ENCODE measurements at regions not wholly inside any gene's neighbourhood (a gene's known extent, or its start where the extent isn't known, plus 50 kb on each side); places are given as distances from the start of the nearest gene placed in this dataset.

DNA sequence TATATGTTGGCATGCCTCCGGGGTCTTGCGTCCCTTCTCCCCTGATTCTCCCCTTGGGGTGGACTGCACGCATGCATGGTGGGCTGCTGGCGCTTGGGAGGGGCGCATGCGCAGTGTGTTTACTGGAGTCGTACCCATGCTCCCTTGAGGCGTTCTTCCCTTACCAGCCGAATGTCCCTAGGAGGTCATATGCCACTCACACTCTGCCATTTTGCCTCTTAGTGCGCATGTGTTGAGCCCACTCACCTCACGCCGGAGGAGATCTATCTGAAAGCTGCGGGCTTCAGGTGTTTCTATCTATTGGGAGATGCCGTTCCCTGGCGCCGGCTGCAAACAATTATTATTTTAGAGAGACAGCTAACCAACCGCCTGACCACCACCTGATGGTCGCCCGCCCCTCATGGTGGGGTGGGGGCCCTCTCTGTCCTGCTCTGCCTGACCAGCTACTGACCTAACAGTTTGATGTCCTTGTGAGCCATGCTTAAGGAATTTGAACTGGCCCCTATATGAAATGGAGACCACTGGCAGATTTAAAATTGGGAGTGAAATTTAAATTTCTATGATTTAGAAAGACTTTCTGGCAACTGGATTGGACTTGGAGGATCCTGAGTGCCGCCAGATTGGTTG lies 179.6 kb downstream of the RNF144A start:
- Histone ChIP-seq H3K4me1 (ENCODE audit: control insufficient read depth, insufficient read depth, low read length) (no peaks in the 10 kb centered on the region), H3K4me3 (ENCODE audit: low read depth, low read length) (no peak overlapping the region), H3K36me3 (ENCODE audit: control insufficient read depth in 2 of 2, insufficient read depth in 1 of 2, low read length in 2 of 2) (no peaks in the 10 kb centered on the region), H3K27ac (ENCODE audit: extremely low read depth, low read depth, low read length) (no peak overlapping the region), H3K9me3 (ENCODE audit: control insufficient read depth, insufficient read depth, low read depth, low read length) (no peaks in the 10 kb centered on the region)
- no peak for TF ChIP-seq KLF9 (tag by site-specific recombination; IDR thresholded peaks at IDR 0.05; ENCODE audit: low read depth)
- TF ChIP-seq, protein P1, sequence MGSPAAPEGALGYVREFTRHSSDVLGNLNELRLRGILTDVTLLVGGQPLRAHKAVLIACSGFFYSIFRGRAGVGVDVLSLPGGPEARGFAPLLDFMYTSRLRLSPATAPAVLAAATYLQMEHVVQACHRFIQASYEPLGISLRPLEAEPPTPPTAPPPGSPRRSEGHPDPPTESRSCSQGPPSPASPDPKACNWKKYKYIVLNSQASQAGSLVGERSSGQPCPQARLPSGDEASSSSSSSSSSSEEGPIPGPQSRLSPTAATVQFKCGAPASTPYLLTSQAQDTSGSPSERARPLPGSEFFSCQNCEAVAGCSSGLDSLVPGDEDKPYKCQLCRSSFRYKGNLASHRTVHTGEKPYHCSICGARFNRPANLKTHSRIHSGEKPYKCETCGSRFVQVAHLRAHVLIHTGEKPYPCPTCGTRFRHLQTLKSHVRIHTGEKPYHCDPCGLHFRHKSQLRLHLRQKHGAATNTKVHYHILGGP (tag by site-specific recombination; IDR thresholded peaks at IDR 0.05): no peak
- TF ChIP-seq ZNF223 (tag by site-specific recombination; IDR thresholded peaks at IDR 0.05): no peak
- no peak for TF ChIP-seq ZNF239 (tag by site-specific recombination; IDR thresholded peaks at IDR 0.05)
- TF ChIP-seq ZNF221 (tag by site-specific recombination; IDR thresholded peaks at IDR 0.05; ENCODE audit: borderline replicate concordance): no peak
- no peak for TF ChIP-seq ZNF433 (tag by site-specific recombination; IDR thresholded peaks at IDR 0.05; ENCODE audit: low read depth)
- no peak for TF ChIP-seq ZNF558 (tag by site-specific recombination; IDR thresholded peaks at IDR 0.05)
- TF ChIP-seq, protein P2, sequence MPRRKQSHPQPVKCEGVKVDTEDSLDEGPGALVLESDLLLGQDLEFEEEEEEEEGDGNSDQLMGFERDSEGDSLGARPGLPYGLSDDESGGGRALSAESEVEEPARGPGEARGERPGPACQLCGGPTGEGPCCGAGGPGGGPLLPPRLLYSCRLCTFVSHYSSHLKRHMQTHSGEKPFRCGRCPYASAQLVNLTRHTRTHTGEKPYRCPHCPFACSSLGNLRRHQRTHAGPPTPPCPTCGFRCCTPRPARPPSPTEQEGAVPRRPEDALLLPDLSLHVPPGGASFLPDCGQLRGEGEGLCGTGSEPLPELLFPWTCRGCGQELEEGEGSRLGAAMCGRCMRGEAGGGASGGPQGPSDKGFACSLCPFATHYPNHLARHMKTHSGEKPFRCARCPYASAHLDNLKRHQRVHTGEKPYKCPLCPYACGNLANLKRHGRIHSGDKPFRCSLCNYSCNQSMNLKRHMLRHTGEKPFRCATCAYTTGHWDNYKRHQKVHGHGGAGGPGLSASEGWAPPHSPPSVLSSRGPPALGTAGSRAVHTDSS (tag by site-specific recombination; IDR thresholded peaks at IDR 0.05): no peak
- no peak for TF ChIP-seq PBX3 (CRISPR knock-in tag; IDR thresholded peaks at IDR 0.05)
- TF ChIP-seq ZNF639 (tag by site-specific recombination; IDR thresholded peaks at IDR 0.05): no peak
- ChIA-PET CTCF (interaction anchor here (0.5 to 1.6 kb wide), 19 partner anchors 11 to 1977 kb away, joined by 3 to 14 read pairs (median 3); no protein-coding TSS in a partner anchor), POLR2A (no interaction called here)

DNA sequence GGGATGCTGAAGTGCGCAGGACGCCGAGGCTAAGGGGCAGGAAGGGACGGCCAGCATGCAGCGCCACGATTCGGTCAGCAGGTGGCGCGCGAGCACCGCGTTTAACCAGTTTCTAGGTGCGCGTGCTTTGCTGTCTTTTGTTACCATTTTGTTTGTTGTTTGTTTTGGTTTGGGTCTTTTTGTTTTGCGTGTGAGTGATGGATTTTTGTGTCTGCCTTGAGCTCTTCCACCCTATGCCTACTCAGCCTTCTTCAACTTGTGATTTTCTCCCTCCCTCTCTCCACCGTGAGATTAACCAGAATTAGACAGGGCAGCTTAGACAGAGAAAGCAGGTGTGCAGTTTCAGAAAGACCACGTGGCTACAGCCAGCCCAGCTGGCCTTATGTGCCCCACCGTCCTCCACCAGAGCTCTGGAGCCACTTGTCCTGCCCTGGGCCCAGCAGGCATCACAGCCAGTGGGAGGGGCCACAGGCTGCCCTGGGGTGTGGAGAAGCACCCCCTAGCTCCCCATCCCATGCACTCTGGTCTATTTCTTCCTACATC lies 180.2 kb downstream of the RNF144A start:
- H3K4me1 ChIP-seq (ENCODE audit: control insufficient read depth, insufficient read depth, low read length): no peaks in the 10 kb centered on the region
- H3K27ac ChIP-seq (ENCODE audit: extremely low read depth, low read depth, low read length): no peak overlapping the region
- no peak overlapping the region for H3K4me3 ChIP-seq (ENCODE audit: low read depth, low read length)
- CTCF ChIA-PET: interaction anchor here (0.5 to 1.6 kb wide), 33 partner anchors 10 to 1976 kb away, joined by 3 to 14 read pairs (median 3); no protein-coding TSS in a partner anchor
- no peaks in the 10 kb centered on the region for H3K36me3 ChIP-seq (ENCODE audit: control insufficient read depth in 2 of 2, insufficient read depth in 1 of 2, low read length in 2 of 2)
- POLR2A ChIA-PET: no interaction called here
- no peaks in the 10 kb centered on the region for H3K9me3 ChIP-seq (ENCODE audit: control insufficient read depth, insufficient read depth, low read depth, low read length)
- TF ChIP-seq SP2 (tag by site-specific recombination; IDR thresholded peaks at IDR 0.05): no peak
- TF ChIP-seq ZSCAN23 (tag by site-specific recombination; IDR thresholded peaks at IDR 0.05): no peak
- no peak for TF ChIP-seq ZNF155 (tag by site-specific recombination; IDR thresholded peaks at IDR 0.05)
- no peak for TF ChIP-seq ZNF518A (tag by site-specific recombination; conservative IDR thresholded peaks at IDR 0.05; ENCODE audit: low read depth)
- TF ChIP-seq ZNF701 (tag by site-specific recombination; IDR thresholded peaks at IDR 0.05): no peak
- TF ChIP-seq ZNF561 (tag by site-specific recombination; IDR thresholded peaks at IDR 0.05; ENCODE audit: borderline replicate concordance): no peak
- no peak for TF ChIP-seq ZNF433 (tag by site-specific recombination; IDR thresholded peaks at IDR 0.05; ENCODE audit: low read depth)
- no peak for TF ChIP-seq ZNF292 (tag by site-specific recombination; IDR thresholded peaks at IDR 0.05; ENCODE audit: borderline replicate concordance, low read depth)
- TF ChIP-seq SCRT2 (tag by site-specific recombination; IDR thresholded peaks at IDR 0.05): no peak
- peak; percentile 97 for TF ChIP-seq ZNF654 (tag by site-specific recombination; IDR thresholded peaks at IDR 0.05; ENCODE audit: low read depth)
- TF ChIP-seq ZNF776 (tag by site-specific recombination; IDR thresholded peaks at IDR 0.05; ENCODE audit: borderline replicate concordance): no peak
- TF ChIP-seq ZNF416 (tag by site-specific recombination; IDR thresholded peaks at IDR 0.05): no peak
- TF ChIP-seq ZNF138 (tag by site-specific recombination; IDR thresholded peaks at IDR 0.05; ENCODE audit: borderline replicate concordance): no peak
- no peak for TF ChIP-seq ZNF623 (tag by site-specific recombination; IDR thresholded peaks at IDR 0.05)
